Lower lobe of right lung (tissue), 2 donors: ENCODE measurements at regions not wholly inside any gene's neighbourhood (a gene's known extent, or its start where the extent isn't known, plus 50 kb on each side); places are given as distances from the start of the nearest gene placed in this dataset.

Experiments used
- ATAC-seq, 2 donors: fragments of 200-7000 bp; cut with Tn5 transposase; one replicate each; pipeline ENCODE4 v1.9.1; 2020 to 2022; ENCODE audit warnings: mild to moderate bottlenecking in 2 of 2, moderate library complexity in 2 of 2
- DNase-seq: peaks from one replicate; pipeline ENCODE4 v3.0.0-alpha.2; 2020
- H3K27ac ChIP-seq: fragments of 200-600 bp; one replicate; pipeline ENCODE4 v1.8.0; 2022
- H3K27me3 ChIP-seq: fragments of 200-600 bp; one replicate; pipeline ENCODE4 v1.8.0; 2022; ENCODE audit warnings: low read depth
- H3K36me3 ChIP-seq: fragments of 200-600 bp; one replicate; pipeline ENCODE4 v1.8.0; 2022; ENCODE audit warnings: mild to moderate bottlenecking
- H3K4me1 ChIP-seq: fragments of 200-600 bp; one replicate; pipeline ENCODE4 v1.8.0; 2022
- H3K4me3 ChIP-seq: fragments of 200-600 bp; one replicate; pipeline ENCODE4 v1.8.0; 2022; ENCODE audit warnings: mild to moderate bottlenecking
- H3K9me3 ChIP-seq: fragments of 200-600 bp; one replicate; pipeline ENCODE4 v1.8.0; 2022
- CTCF ChIP-seq: fragments of 200-600 bp; IDR thresholded peaks from one replicate; pipeline ENCODE4 v1.8.0; 2022; ENCODE audit warnings: antibody characterized with exemption, mild to moderate bottlenecking
- intact Hi-C: fragments of 100-400 bp; cut with DNase I; formaldehyde crosslinking; loops from one replicate; pipeline ENCODE4 v1.11.0; 2022
- donor health status: DM: no; HTN: yes; CAD: no; lungs with severe emphysema.

GRCh38 chr11:43123443-43123842 is 188.4 kb upstream of the API5 start:
- no peaks in the 10 kb centered on the region for H3K4me1 ChIP-seq
- DNase-seq: no peak
- H3K4me3 ChIP-seq: no peak overlapping the region
- no peaks in the 10 kb centered on the region for H3K36me3 ChIP-seq
- ATAC-seq: no peak
- intact Hi-C loops: no loop called here
- TF ChIP-seq CTCF: no peak
- no peak overlapping the region for H3K27ac ChIP-seq
- H3K27me3 ChIP-seq: no peaks in the 10 kb centered on the region
- no peaks in the 10 kb centered on the region for H3K9me3 ChIP-seq

GRCh38 chr11:43124272-43124935 is 187.4 kb upstream of the API5 start:
- Histone ChIP-seq H3K27me3 (no peaks in the 10 kb centered on the region), H3K9me3 (no peaks in the 10 kb centered on the region), H3K36me3 (no peaks in the 10 kb centered on the region), H3K4me1 (no peaks in the 10 kb centered on the region), H3K27ac (no peak overlapping the region), H3K4me3 (no peak overlapping the region)
- no peak for TF ChIP-seq CTCF
- ATAC-seq: no peak
- no peak for DNase-seq
- intact Hi-C loops: no loop called here

- no peak overlapping the region for H3K4me3 ChIP-seq
- H3K27me3 ChIP-seq: no peaks in the 10 kb centered on the region
- intact Hi-C loops: no loop called here
- TF ChIP-seq CTCF: no peak
- no peaks in the 10 kb centered on the region for H3K36me3 ChIP-seq
- no peak overlapping the region for H3K27ac ChIP-seq
- ATAC-seq (no peak), DNase-seq (no peak)
- H3K4me1 ChIP-seq: no peaks in the 10 kb centered on the region
- no peaks in the 10 kb centered on the region for H3K9me3 ChIP-seq
These were observed 182.5 kb upstream of the API5 start for GRCh38 chr11:43129329-43129728.

- intact Hi-C loops: no loop called here
- H3K9me3 ChIP-seq: no peaks in the 10 kb centered on the region
- H3K27ac ChIP-seq: no peak overlapping the region
- TF ChIP-seq CTCF: no peak
- no peaks in the 10 kb centered on the region for H3K4me1 ChIP-seq
- H3K27me3 ChIP-seq: no peaks in the 10 kb centered on the region
- H3K36me3 ChIP-seq: no peaks in the 10 kb centered on the region
- no peak overlapping the region for H3K4me3 ChIP-seq
- ATAC-seq (no peak), DNase-seq (no peak)
These were observed 181.2 kb upstream of the API5 start for GRCh38 chr11:43130616-43131015.

GRCh38 chr11:43135966-43136534 is 175.7 kb upstream of the API5 start:
- TF ChIP-seq CTCF: no peak
- no peaks in the 10 kb centered on the region for H3K36me3 ChIP-seq
- no peaks in the 10 kb centered on the region for H3K27me3 ChIP-seq
- DNase-seq (no peak), ATAC-seq (no peak)
- H3K9me3 ChIP-seq: no peaks in the 10 kb centered on the region
- intact Hi-C loops: no loop called here
- H3K4me3 ChIP-seq: no peak overlapping the region
- no peak overlapping the region for H3K27ac ChIP-seq
- H3K4me1 ChIP-seq: no peaks in the 10 kb centered on the region
